Epithelial cell of esophagus (primary cell): ENCODE measurements at regions not wholly inside any gene's neighbourhood (a gene's known extent, or its start where the extent isn't known, plus 50 kb on each side); places are given as distances from the start of the nearest gene placed in this dataset.

ENCODE experiments used
- DNase-seq: peaks from one replicate; pipeline ENCODE4 v3.0.0; 2010; ENCODE audit warnings: low read depth
- H3K4me3 ChIP-seq: 2 replicates; pipeline ENCODE4 v1.5.1; 2011; ENCODE audit warnings: mild to moderate bottlenecking, low read length, control low read depth
- CTCF ChIP-seq: IDR thresholded peaks from 2 replicates; pipeline ENCODE4 v1.5.1; 2011; ENCODE audit warnings: low read depth, mild to moderate bottlenecking, low read length, control low read depth, inconsistent platforms; ENCODE audit not compliant: insufficient read depth; ENCODE audit errors: missing control alignments

- no peak for DNase-seq
- no peak for TF ChIP-seq CTCF
- no peak overlapping the region for H3K4me3 ChIP-seq
These were observed 299.2 kb downstream of the IPMK start for GRCh38 chr10:57968328-57969016.

DNA sequence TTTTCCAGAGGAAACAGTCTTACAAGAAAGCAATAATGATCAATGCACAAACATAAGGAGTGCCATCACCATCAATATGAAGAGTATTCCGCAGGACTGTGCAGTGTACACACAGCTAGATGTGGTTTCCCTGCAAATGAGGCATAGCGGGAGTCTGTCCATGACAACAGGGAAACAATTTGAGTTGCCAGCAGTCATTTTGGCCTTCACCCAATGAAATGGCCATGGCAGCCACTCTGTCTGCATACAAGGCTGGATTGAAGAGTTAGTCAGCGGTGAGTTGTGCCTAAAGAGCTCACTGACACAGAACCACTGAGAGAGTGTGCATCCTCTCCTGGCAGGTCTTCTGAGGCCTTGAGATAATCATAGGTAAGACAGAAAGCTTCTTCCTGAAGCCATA, 303.3 kb downstream of the IPMK start:
- TF ChIP-seq CTCF: no peak
- no peak overlapping the region for H3K4me3 ChIP-seq
- DNase-seq: peak; percentile 78

GRCh38 chr10:57963546-57963945, 304.1 kb downstream of the IPMK start:
- no peak for DNase-seq
- no peak overlapping the region for H3K4me3 ChIP-seq
- TF ChIP-seq CTCF: no peak

- no peak overlapping the region for H3K4me3 ChIP-seq
- no peak for DNase-seq
- TF ChIP-seq CTCF: no peak
These were observed 304.9 kb downstream of the IPMK start for GRCh38 chr10:57962839-57963238.

DNA sequence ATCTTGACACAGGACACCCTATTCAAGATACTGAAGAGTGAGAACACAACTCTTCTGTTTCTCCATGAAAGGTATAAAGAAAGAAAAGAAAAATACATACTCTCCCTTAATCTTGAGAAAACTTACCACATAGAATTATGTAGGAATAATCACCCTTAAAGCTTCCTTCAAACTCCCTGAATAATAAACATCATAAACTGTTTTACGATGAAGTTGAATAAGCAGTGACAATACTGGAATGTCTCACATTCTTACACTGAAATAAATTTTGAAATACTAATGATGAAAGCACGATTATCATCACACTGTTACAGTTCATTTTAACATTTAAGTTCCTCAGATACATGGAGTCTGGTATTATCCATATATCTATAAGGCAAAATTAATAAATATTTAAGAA, 306.2 kb downstream of the IPMK start:
- TF ChIP-seq CTCF: no peak
- DNase-seq: no peak

DNA sequence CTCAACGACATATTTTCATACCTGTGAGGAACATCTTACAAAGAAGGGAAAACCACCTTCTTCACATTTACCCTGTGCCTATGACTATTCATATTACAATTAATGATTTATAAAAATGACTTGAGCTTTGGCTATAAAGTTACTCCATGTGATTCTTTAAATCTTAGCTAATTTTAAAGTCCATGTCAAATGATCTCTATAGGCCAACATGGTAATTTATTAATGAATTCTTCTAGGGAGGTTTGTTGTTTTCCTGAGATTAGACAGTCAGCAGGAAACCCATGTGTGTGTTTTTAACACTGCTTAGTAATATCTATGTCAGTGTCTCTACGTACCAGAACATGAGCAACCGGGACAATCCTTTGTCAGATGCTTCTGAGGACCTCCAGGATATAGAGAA, 307.3 kb downstream of the IPMK start:
- no peak for DNase-seq

More for the DNA sequence above, 306.2 kb downstream of the IPMK start:
- H3K4me3 ChIP-seq: no peak overlapping the region

More for the DNA sequence above, 307.3 kb downstream of the IPMK start:
- H3K4me3 ChIP-seq: no peak overlapping the region
- TF ChIP-seq CTCF: no peak
